ENCODE measurements at regions not wholly inside any gene's neighbourhood (a gene's known extent, or its start where the extent isn't known, plus 50 kb on each side); places are given as distances from the start of the nearest gene placed in this dataset.
A peak's percentile ranks its signal among the peaks of the same experiment; 100 is the strongest.

DNA sequence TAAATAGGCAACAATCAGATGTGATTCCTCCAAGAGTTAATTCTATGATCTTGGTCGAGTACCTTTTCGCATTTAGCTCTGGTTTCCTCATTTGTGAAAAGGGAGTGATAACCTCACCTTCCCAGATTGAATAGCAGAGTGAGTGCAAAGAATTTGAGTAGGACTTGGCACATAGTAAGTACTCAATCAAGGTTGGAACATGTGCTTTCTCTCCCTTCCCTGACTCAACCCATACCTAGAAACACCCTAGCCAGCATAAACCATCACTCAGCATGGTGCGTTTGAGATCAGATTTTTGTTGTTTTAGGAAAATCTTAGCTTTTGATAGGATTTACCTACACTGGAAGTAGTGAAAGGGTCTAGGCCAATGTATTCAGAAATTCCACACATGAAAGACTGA, 333.4 kb upstream of the NT5E start:
- ChIA-PET POLR2A (no interaction called here), CTCF (no interaction called here)
- TF ChIP-seq L3MBTL2 (conservative IDR thresholded peaks at IDR 0.05) (no peak), NFRKB (IDR thresholded peaks at IDR 0.05) (no peak), HDGF (IDR thresholded peaks at IDR 0.05; ENCODE audit: borderline replicate concordance) (no peak), ARNT (IDR thresholded peaks at IDR 0.05) (no peak), ELF4 (IDR thresholded peaks at IDR 0.05) (no peak), FOXM1 (IDR thresholded peaks at IDR 0.05; ENCODE audit: borderline replicate concordance) (no peak), FOXA1 (IDR thresholded peaks at IDR 0.05) (no peak), CTBP1 (IDR thresholded peaks at IDR 0.05; ENCODE audit: borderline replicate concordance) (no peak), SP1 (IDR thresholded peaks at IDR 0.05) (no peak), LEF1 (IDR thresholded peaks at IDR 0.05; ENCODE audit: borderline replicate concordance) (no peak), FOXK2 (IDR thresholded peaks at IDR 0.05) (no peak), ZNF384 (IDR thresholded peaks at IDR 0.05) (no peak), TARDBP (IDR thresholded peaks at IDR 0.05) (no peak), BHLHE40 (IDR thresholded peaks at IDR 0.05; ENCODE audit: borderline replicate concordance) (no peak), SUZ12 (IDR thresholded peaks at IDR 0.05) (no peak)
- TF ChIP-seq, protein P1, sequence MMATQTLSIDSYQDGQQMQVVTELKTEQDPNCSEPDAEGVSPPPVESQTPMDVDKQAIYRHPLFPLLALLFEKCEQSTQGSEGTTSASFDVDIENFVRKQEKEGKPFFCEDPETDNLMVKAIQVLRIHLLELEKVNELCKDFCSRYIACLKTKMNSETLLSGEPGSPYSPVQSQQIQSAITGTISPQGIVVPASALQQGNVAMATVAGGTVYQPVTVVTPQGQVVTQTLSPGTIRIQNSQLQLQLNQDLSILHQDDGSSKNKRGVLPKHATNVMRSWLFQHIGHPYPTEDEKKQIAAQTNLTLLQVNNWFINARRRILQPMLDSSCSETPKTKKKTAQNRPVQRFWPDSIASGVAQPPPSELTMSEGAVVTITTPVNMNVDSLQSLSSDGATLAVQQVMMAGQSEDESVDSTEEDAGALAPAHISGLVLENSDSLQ (IDR thresholded peaks at IDR 0.05), result no peak
- DNase-seq (ENCODE audit: extremely low spot score), result no peak

DNA sequence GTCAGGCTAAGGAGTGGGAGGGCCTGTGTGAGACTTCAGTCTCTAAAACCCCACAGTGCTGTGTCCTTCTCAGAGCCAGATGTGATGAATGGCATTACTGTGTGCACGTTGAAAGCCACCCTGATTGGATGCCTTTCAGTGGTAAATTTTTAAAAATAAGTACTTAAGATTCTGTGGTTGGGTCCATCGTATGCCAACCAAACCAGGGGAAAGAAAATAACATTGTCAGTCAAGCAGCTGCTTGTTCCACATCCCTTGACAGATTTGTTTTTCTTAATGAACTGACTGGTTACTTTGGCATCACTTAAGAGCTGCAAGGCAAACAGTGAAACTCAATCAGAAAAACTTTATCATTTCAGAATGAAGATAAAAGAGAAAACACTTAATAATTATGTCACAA, 334.0 kb upstream of the NT5E start:
- DNase-seq (ENCODE audit: extremely low spot score), result no peak
- POLR2A ChIA-PET, result no interaction called here
- CTCF ChIA-PET, result interaction anchor here (0.6 kb wide), 1 partner anchor 575 kb away, joined by 3 read pairs; no protein-coding TSS in a partner anchor
- no peak for TF ChIP-seq ZNF384 (IDR thresholded peaks at IDR 0.05)
- no peak for TF ChIP-seq FOXA1 (IDR thresholded peaks at IDR 0.05)
- TF ChIP-seq ARNT (IDR thresholded peaks at IDR 0.05), result no peak
- TF ChIP-seq, protein P1 (IDR thresholded peaks at IDR 0.05), result no peak
- TF ChIP-seq FOXM1 (IDR thresholded peaks at IDR 0.05; ENCODE audit: borderline replicate concordance), result no peak
- TF ChIP-seq SP1 (IDR thresholded peaks at IDR 0.05), result no peak

DNA sequence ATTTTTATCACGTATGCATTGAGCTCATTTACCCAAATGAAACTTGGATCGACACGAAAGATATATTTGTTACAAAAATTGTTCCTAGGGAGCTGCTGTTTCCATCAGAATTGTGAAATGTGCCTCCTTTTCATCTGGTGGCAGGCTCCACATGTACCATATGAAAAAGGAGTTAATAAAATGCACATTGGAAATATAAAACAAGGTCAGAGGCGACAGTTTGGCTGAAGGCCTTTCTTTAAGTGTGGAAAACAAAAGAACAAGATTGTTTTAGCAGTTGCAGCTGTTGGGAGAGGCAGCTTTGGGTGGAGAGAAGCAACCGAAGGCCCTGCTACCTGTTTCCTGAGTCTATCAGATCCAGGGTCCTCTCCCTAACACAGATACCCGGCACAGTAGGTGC, 334.5 kb upstream of the NT5E start:
- no peak for DNase-seq (ENCODE audit: extremely low spot score)
- ChIA-PET CTCF (interaction anchor here (0.6 kb wide), 1 partner anchor 575 kb away, joined by 3 read pairs; no protein-coding TSS in a partner anchor), POLR2A (no interaction called here)
- TF ChIP-seq ZNF384 (IDR thresholded peaks at IDR 0.05) (no peak), LEF1 (IDR thresholded peaks at IDR 0.05; ENCODE audit: borderline replicate concordance) (no peak), FOXK2 (IDR thresholded peaks at IDR 0.05) (no peak), HDGF (IDR thresholded peaks at IDR 0.05; ENCODE audit: borderline replicate concordance) (no peak), SUZ12 (IDR thresholded peaks at IDR 0.05) (no peak), BHLHE40 (IDR thresholded peaks at IDR 0.05; ENCODE audit: borderline replicate concordance) (no peak), NFRKB (IDR thresholded peaks at IDR 0.05) (no peak), L3MBTL2 (conservative IDR thresholded peaks at IDR 0.05) (no peak), TARDBP (IDR thresholded peaks at IDR 0.05) (no peak), ARNT (IDR thresholded peaks at IDR 0.05) (no peak), CTBP1 (IDR thresholded peaks at IDR 0.05; ENCODE audit: borderline replicate concordance) (no peak), SP1 (IDR thresholded peaks at IDR 0.05) (no peak), ELF4 (IDR thresholded peaks at IDR 0.05) (no peak), FOXM1 (IDR thresholded peaks at IDR 0.05; ENCODE audit: borderline replicate concordance) (no peak), FOXA1 (IDR thresholded peaks at IDR 0.05) (no peak)
- TF ChIP-seq, protein P1 (IDR thresholded peaks at IDR 0.05), result no peak

DNA sequence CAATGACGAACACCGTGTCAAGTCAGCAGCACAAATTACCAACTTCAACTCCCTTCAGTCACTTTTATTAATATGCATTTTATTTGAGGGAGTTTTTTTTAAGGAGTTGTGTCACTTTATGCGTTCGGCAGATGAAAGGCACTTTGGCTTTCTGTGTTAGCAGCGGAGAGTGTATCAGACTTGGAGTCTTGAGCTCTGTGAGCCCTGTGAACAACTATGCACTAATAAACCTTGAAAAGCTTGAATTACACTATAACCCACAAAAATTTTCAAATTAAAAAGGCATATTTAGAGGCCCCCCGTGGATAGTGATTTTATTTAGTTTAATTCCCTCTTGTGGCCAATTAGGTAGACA, 335.3 kb upstream of the NT5E start:
- ChIA-PET CTCF (no interaction called here), POLR2A (no interaction called here)
- no peak for DNase-seq (ENCODE audit: extremely low spot score)
- TF ChIP-seq ELF4 (IDR thresholded peaks at IDR 0.05), result no peak
- TF ChIP-seq, protein P1 (IDR thresholded peaks at IDR 0.05), result no peak
- TF ChIP-seq L3MBTL2 (conservative IDR thresholded peaks at IDR 0.05), result no peak
- TF ChIP-seq FOXA1 (IDR thresholded peaks at IDR 0.05), result no peak
- no peak for TF ChIP-seq FOXM1 (IDR thresholded peaks at IDR 0.05; ENCODE audit: borderline replicate concordance)
- no peak for TF ChIP-seq LEF1 (IDR thresholded peaks at IDR 0.05; ENCODE audit: borderline replicate concordance)
- no peak for TF ChIP-seq SUZ12 (IDR thresholded peaks at IDR 0.05)
- no peak for TF ChIP-seq TARDBP (IDR thresholded peaks at IDR 0.05)
- no peak for TF ChIP-seq HDGF (IDR thresholded peaks at IDR 0.05; ENCODE audit: borderline replicate concordance)
- TF ChIP-seq BHLHE40 (IDR thresholded peaks at IDR 0.05; ENCODE audit: borderline replicate concordance), result no peak
- TF ChIP-seq SP1 (IDR thresholded peaks at IDR 0.05), result no peak
- TF ChIP-seq ZNF384 (IDR thresholded peaks at IDR 0.05), result no peak
- TF ChIP-seq NFRKB (IDR thresholded peaks at IDR 0.05), result no peak
- TF ChIP-seq CTBP1 (IDR thresholded peaks at IDR 0.05; ENCODE audit: borderline replicate concordance), result no peak
- TF ChIP-seq FOXK2 (IDR thresholded peaks at IDR 0.05), result no peak
- TF ChIP-seq ARNT (IDR thresholded peaks at IDR 0.05), result no peak

DNA sequence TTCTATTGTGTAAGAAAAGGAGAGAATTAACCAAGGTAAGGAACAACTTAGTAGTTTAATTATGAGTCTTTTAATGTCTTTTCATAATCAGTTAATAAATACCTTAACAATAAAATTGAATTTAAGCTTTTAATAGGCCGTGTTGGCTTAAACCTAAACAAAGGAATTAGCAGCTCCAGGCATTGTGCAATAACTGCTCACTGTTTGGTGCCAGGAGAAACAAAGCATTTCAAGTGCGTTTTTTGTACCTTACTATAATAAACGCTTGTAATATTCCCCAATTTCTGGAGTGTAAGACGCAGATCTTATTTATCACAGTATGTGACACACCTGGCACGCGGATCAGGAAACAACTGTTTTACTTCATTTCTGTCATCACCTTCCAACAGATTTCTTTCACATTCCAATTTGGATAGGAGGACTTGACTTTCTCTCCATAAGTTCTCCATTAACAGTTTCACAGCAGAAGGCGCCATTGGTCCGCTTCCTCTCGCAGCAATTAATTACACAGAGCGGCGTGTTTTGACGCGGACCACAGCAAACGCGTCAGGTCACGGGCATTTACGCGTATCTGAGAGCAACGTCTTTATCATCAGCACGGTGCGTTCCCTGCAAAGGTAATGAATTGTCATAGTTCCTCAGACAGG, 335.8 kb upstream of the NT5E start:
- no peak for DNase-seq (ENCODE audit: extremely low spot score)
- POLR2A ChIA-PET, result no interaction called here
- CTCF ChIA-PET, result no interaction called here
- TF ChIP-seq SUZ12 (IDR thresholded peaks at IDR 0.05) (no peak), ARNT (IDR thresholded peaks at IDR 0.05) (no peak)
- TF ChIP-seq, protein P1 (IDR thresholded peaks at IDR 0.05), result peak; percentile 80

Data from HEK293T (cell line).